Esophagus squamous epithelium (tissue), 4 donors: ENCODE measurements at regions not wholly inside any gene's neighbourhood (a gene's known extent, or its start where the extent isn't known, plus 50 kb on each side); places are given as distances from the start of the nearest gene placed in this dataset.

Experiments
- CTCF ChIP-seq, 6 experiments: fragments of 450-650 bp in 4 of 6; fragments of 200-600 bp in 2 of 6; sonication (generic) in 2 of 6; IDR thresholded peaks; one replicate each; pipeline ENCODE4 v1.5.1; 2016 to 2019; ENCODE audit warnings: antibody characterized with exemption in 6 of 6, mild to moderate bottlenecking in 4 of 6, moderate library complexity in 4 of 6
- POLR2A ChIP-seq, 4 donors: fragments of 450-650 bp; IDR thresholded peaks; one replicate each; pipeline ENCODE4 v1.6.1; 2017; ENCODE audit warnings: antibody characterized with exemption in 4 of 4, mild to moderate bottlenecking in 4 of 4, moderate library complexity in 3 of 4

- TF ChIP-seq CTCF (IDR thresholded peaks at IDR 0.05) (no peak), POLR2A (IDR thresholded peaks at IDR 0.05) (no peak)
These were observed 151.6 kb upstream of the CACNA2D1 start for GRCh38 chr7:82595176-82595575.
